Calu3 (cell line): ENCODE measurements at regions not wholly inside any gene's neighbourhood (a gene's known extent, or its start where the extent isn't known, plus 50 kb on each side); places are given as distances from the start of the nearest gene placed in this dataset.

ENCODE experiments used
- BruUV-seq: library from RNA; stranded (reverse); fragments of 400-500 nt; replicated peaks from 2 replicates; lab custom pipeline; 2021; lab: Mats Ljungman, UMichigan
- CTCF ChIA-PET: fragments of 300-600 bp; sonication (Branson Sonifier 250); formaldehyde crosslinking; loops from one replicate; lab custom pipeline; 2022; ENCODE audit warnings: antibody characterized with exemption; lab: Charles Lee
- DNase-seq: peaks from one replicate; pipeline ENCODE4 v3.0.0; 2022
- H3K27ac Mint-ChIP-seq: one replicate; pipeline ENCODE4 v1.8.0; 2022; ENCODE audit warnings: mixed read lengths; ENCODE audit not compliant: unreplicated experiment
- H3K27me3 Mint-ChIP-seq: one replicate; pipeline ENCODE4 v1.8.0; 2022; ENCODE audit warnings: mixed read lengths; ENCODE audit not compliant: unreplicated experiment
- H3K36me3 Mint-ChIP-seq: one replicate; pipeline ENCODE4 v1.8.0; 2022; ENCODE audit warnings: mild to moderate bottlenecking, moderate library complexity, mixed read lengths; ENCODE audit not compliant: insufficient read depth, unreplicated experiment
- H3K4me1 Mint-ChIP-seq: one replicate; pipeline ENCODE4 v1.8.0; 2022; ENCODE audit warnings: mild to moderate bottlenecking, low read depth, mixed read lengths; ENCODE audit not compliant: unreplicated experiment
- H3K4me3 Mint-ChIP-seq: one replicate; pipeline ENCODE4 v1.8.0; 2022; ENCODE audit warnings: mild to moderate bottlenecking, low read depth, moderate library complexity, mixed read lengths; ENCODE audit not compliant: unreplicated experiment
- H3K9me3 Mint-ChIP-seq: one replicate; pipeline ENCODE4 v1.8.0; 2022; ENCODE audit warnings: low read depth, mixed read lengths; ENCODE audit not compliant: unreplicated experiment
- intact Hi-C: fragments of 100-400 bp; cut with micrococcal nuclease; formaldehyde crosslinking; loops from one replicate; pipeline ENCODE4 v1.10.0; 2022; ENCODE audit not compliant: unreplicated experiment
- TF ChIP-seq, protein P1 (sequence below): fragments of 200-600 bp; IDR thresholded peaks from one replicate; pipeline ENCODE4 v1.8.0; 2022; ENCODE audit warnings: antibody characterized with exemption; ENCODE audit not compliant: unreplicated experiment

GRCh38 chr1:98336472-98337083 is 324.9 kb upstream of the SNX7 start:
- H3K9me3 Mint-ChIP-seq = peaks cover 2% of the 10 kb centered on the region
- CTCF ChIA-PET = interaction anchor here (1.5 kb wide), 1 partner anchor 12 kb away, joined by 5 read pairs; no protein-coding TSS in a partner anchor

GRCh38 chr1:98333936-98334335 is 327.6 kb upstream of the SNX7 start:
- H3K27me3 Mint-ChIP-seq = no peaks in the 10 kb centered on the region
- no peaks in the 10 kb centered on the region for H3K36me3 Mint-ChIP-seq
- DNase-seq = no peak
- intact Hi-C loops = no loop called here
- peaks cover 26% of the 10 kb centered on the region for H3K4me1 Mint-ChIP-seq
- CTCF ChIA-PET = no interaction called here
- BruUV-seq = no TSS peak
- no peak overlapping the region for H3K4me3 Mint-ChIP-seq
- H3K27ac Mint-ChIP-seq = no peak overlapping the region
- no peaks in the 10 kb centered on the region for H3K9me3 Mint-ChIP-seq
- TF ChIP-seq, protein P1, sequence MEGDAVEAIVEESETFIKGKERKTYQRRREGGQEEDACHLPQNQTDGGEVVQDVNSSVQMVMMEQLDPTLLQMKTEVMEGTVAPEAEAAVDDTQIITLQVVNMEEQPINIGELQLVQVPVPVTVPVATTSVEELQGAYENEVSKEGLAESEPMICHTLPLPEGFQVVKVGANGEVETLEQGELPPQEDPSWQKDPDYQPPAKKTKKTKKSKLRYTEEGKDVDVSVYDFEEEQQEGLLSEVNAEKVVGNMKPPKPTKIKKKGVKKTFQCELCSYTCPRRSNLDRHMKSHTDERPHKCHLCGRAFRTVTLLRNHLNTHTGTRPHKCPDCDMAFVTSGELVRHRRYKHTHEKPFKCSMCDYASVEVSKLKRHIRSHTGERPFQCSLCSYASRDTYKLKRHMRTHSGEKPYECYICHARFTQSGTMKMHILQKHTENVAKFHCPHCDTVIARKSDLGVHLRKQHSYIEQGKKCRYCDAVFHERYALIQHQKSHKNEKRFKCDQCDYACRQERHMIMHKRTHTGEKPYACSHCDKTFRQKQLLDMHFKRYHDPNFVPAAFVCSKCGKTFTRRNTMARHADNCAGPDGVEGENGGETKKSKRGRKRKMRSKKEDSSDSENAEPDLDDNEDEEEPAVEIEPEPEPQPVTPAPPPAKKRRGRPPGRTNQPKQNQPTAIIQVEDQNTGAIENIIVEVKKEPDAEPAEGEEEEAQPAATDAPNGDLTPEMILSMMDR = no peak

More at GRCh38 chr1:98336472-98337083, 324.9 kb upstream of the SNX7 start:
- DNase-seq = peak; percentile 55
- Mint-ChIP-seq H3K4me1 (peaks cover 17% of the 10 kb centered on the region), H3K27ac (peak overlapping the region; percentile 79), H3K36me3 (no peaks in the 10 kb centered on the region), H3K4me3 (peak overlapping the region; percentile 60), H3K27me3 (no peaks in the 10 kb centered on the region)
- BruUV-seq = no TSS peak
- TF ChIP-seq, protein P1 = no peak
- intact Hi-C loops = loop anchor here (5.0 kb wide), 1 partner anchor 126 kb away; no protein-coding TSS in a partner anchor

DNA sequence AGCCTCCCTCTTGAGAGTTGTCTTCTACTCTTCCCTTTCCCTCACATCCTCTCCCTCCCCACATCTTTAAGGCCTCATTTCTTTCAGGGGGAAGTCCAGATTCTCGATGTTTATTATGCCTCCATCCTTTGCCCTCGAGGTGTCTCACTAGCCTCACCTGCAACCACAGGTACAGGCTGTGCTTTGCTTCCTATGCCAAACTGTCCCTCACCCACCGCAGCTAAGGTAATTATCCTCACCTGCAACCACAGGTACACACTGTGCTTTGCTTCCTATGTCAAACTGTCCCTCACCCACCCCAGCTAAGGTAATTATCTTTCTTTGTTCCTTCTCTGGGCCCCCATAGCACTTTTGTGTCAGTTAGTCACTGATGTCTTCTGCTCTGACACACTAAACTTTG is 328.1 kb upstream of the SNX7 start:
- intact Hi-C loops = no loop called here
- no peaks in the 10 kb centered on the region for H3K36me3 Mint-ChIP-seq
- CTCF ChIA-PET = no interaction called here
- no peak overlapping the region for H3K27ac Mint-ChIP-seq
- no peak for DNase-seq
- no peaks in the 10 kb centered on the region for H3K9me3 Mint-ChIP-seq
- no peak overlapping the region for H3K4me3 Mint-ChIP-seq
- TF ChIP-seq, protein P1 = no peak
- BruUV-seq = no TSS peak
- peaks cover 26% of the 10 kb centered on the region for H3K4me1 Mint-ChIP-seq
- no peaks in the 10 kb centered on the region for H3K27me3 Mint-ChIP-seq

DNA sequence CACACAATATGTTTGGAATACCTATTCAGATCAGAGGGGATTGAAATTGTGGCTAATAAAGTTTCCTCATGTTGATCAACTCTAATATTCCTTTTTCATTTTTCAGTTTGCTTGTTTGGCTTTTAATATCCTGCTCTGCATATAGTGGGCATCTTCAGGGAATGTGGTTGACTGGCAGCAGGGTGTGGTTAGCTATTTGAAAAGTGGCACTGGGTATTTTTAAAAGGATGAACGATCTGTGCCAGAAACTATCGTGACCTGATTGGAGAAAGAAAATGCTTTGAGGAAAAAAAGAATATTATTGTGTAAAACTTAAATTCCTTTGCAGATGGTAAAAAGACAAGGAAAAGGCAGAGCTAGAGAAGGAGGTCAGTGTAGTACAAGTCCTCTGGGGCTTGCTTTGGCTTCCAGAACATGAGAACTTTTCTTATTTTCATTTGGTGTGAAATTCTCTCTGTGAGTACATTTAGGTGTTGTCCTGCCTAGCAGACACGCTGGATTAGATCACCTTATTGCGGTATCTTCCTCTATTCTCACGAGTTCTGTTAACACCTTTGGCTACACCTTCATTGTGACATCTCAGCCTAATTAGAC is 329.7 kb upstream of the SNX7 start:
- no TSS peak for BruUV-seq
- no peaks in the 10 kb centered on the region for H3K27me3 Mint-ChIP-seq
- H3K27ac Mint-ChIP-seq = no peak overlapping the region
- no peaks in the 10 kb centered on the region for H3K36me3 Mint-ChIP-seq
- intact Hi-C loops = no loop called here
- H3K9me3 Mint-ChIP-seq = peaks cover 2% of the 10 kb centered on the region
- DNase-seq = no peak
- H3K4me3 Mint-ChIP-seq = no peak overlapping the region
- peaks cover 23% of the 10 kb centered on the region for H3K4me1 Mint-ChIP-seq
- CTCF ChIA-PET = no interaction called here
- TF ChIP-seq, protein P1 = no peak
